ENCODE measurements at regions not wholly inside any gene's neighbourhood (a gene's known extent, or its start where the extent isn't known, plus 50 kb on each side); places are given as distances from the start of the nearest gene placed in this dataset.

- Mint-ChIP-seq H3K4me1 (ENCODE audit: low read depth) (no peaks in the 10 kb centered on the region), H3K4me3 (no peak overlapping the region), H3K9me3 (no peaks in the 10 kb centered on the region), H3K36me3 (ENCODE audit: low read depth) (no peaks in the 10 kb centered on the region), H3K27me3 (peaks cover 14% of the 10 kb centered on the region), H3K27ac (no peak overlapping the region)
- TF ChIP-seq CTCF (IDR thresholded peaks at IDR 0.05) = no peak
- CTCF ChIA-PET = no interaction called here
- no peak overlapping the region for H3K27ac ChIP-seq (ENCODE audit: low read depth in 1 of 2, low read length in 2 of 2)
- no peaks in the 10 kb centered on the region for H3K9me3 ChIP-seq (ENCODE audit: control insufficient read depth in 1 of 2, insufficient read depth in 1 of 2, low read length in 2 of 2)
- DNase-seq (no peak), ATAC-seq (ENCODE audit: poor library complexity) (no peak)
- no peak overlapping the region for H3K4me3 ChIP-seq (ENCODE audit: low read length)
- H3K36me3 ChIP-seq (ENCODE audit: insufficient read depth, low read length) = no peaks in the 10 kb centered on the region
- no peaks in the 10 kb centered on the region for H3K4me1 ChIP-seq (ENCODE audit: insufficient read depth, low read length)
- no peaks in the 10 kb centered on the region for H3K27me3 ChIP-seq (ENCODE audit: control insufficient read depth in 1 of 2, insufficient read depth in 2 of 2, low read length in 2 of 2)
- POLR2A ChIA-PET = no interaction called here
- intact Hi-C loops (cut with DNase I, micrococcal nuclease) = no loop called here
These were observed 414.9 kb downstream of the PLCL1 start for GRCh38 chr2:198219292-198219691.

- Mint-ChIP-seq H3K4me3 (no peak overlapping the region), H3K27ac (no peak overlapping the region), H3K4me1 (ENCODE audit: low read depth) (no peaks in the 10 kb centered on the region), H3K36me3 (ENCODE audit: low read depth) (no peaks in the 10 kb centered on the region), H3K9me3 (no peaks in the 10 kb centered on the region), H3K27me3 (peaks cover 16% of the 10 kb centered on the region)
- intact Hi-C loops (cut with DNase I, micrococcal nuclease) = no loop called here
- ChIA-PET POLR2A (no interaction called here), CTCF (no interaction called here)
- Histone ChIP-seq H3K36me3 (ENCODE audit: insufficient read depth, low read length) (no peaks in the 10 kb centered on the region), H3K9me3 (ENCODE audit: control insufficient read depth in 1 of 2, insufficient read depth in 1 of 2, low read length in 2 of 2) (no peaks in the 10 kb centered on the region), H3K4me1 (ENCODE audit: insufficient read depth, low read length) (no peaks in the 10 kb centered on the region), H3K27me3 (ENCODE audit: control insufficient read depth in 1 of 2, insufficient read depth in 2 of 2, low read length in 2 of 2) (no peaks in the 10 kb centered on the region), H3K4me3 (ENCODE audit: low read length) (no peak overlapping the region), H3K27ac (ENCODE audit: low read depth in 1 of 2, low read length in 2 of 2) (no peak overlapping the region)
- DNase-seq (no peak), ATAC-seq (ENCODE audit: poor library complexity) (no peak)
- TF ChIP-seq CTCF (IDR thresholded peaks at IDR 0.05) = no peak
These were observed 409.8 kb downstream of the PLCL1 start for GRCh38 chr2:198214114-198214596.

GRCh38 chr2:198213253-198213652 lies 408.9 kb downstream of the PLCL1 start:
- Mint-ChIP-seq H3K9me3 (no peaks in the 10 kb centered on the region), H3K4me1 (ENCODE audit: low read depth) (no peaks in the 10 kb centered on the region), H3K27me3 (peaks cover 8% of the 10 kb centered on the region), H3K4me3 (no peak overlapping the region), H3K27ac (no peak overlapping the region), H3K36me3 (ENCODE audit: low read depth) (no peaks in the 10 kb centered on the region)
- no peak for TF ChIP-seq CTCF (IDR thresholded peaks at IDR 0.05)
- ChIA-PET CTCF (no interaction called here), POLR2A (no interaction called here)
- no peak overlapping the region for H3K27ac ChIP-seq (ENCODE audit: low read depth in 1 of 2, low read length in 2 of 2)
- H3K4me3 ChIP-seq (ENCODE audit: low read length) = no peak overlapping the region
- no peak for ATAC-seq (ENCODE audit: poor library complexity)
- DNase-seq = no peak
- intact Hi-C loops (cut with DNase I, micrococcal nuclease) = no loop called here
- no peaks in the 10 kb centered on the region for H3K9me3 ChIP-seq (ENCODE audit: control insufficient read depth in 1 of 2, insufficient read depth in 1 of 2, low read length in 2 of 2)
- no peaks in the 10 kb centered on the region for H3K36me3 ChIP-seq (ENCODE audit: insufficient read depth, low read length)
- H3K4me1 ChIP-seq (ENCODE audit: insufficient read depth, low read length) = no peaks in the 10 kb centered on the region
- H3K27me3 ChIP-seq (ENCODE audit: control insufficient read depth in 1 of 2, insufficient read depth in 2 of 2, low read length in 2 of 2) = no peaks in the 10 kb centered on the region
